GM18499 (cell line): ENCODE measurements at regions not wholly inside any gene's neighbourhood (a gene's known extent, or its start where the extent isn't known, plus 50 kb on each side); places are given as distances from the start of the nearest gene placed in this dataset.

ENCODE experiments used
- ATAC-seq: cut with Tn5 transposase; IDR thresholded peaks from one replicate; pipeline ENCODE4 v1.9.1; 2021; ENCODE audit warnings: moderate number of reproducible peaks; ENCODE audit not compliant: insufficient read depth, unreplicated experiment

DNA sequence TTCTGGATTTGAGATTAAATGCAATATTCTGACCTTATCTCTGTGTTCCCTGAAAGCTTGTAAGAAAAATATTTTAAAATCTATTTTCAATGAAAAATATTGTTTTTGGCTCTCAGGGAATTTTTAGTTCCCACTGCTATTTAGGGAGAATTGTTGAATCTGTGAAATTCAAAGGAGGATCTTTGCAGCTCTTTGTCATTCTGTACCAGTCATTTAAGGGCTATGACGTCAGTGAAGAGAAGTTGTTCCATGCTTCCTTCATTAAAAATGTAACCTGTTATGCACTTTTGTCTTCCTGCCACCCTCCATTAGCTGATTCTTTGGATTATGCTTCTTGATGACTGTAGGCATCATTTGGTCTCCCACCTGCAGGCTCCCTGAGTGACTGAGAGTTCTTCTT is 427.8 kb upstream of the C2CD4B start:
- no peak for ATAC-seq

DNA sequence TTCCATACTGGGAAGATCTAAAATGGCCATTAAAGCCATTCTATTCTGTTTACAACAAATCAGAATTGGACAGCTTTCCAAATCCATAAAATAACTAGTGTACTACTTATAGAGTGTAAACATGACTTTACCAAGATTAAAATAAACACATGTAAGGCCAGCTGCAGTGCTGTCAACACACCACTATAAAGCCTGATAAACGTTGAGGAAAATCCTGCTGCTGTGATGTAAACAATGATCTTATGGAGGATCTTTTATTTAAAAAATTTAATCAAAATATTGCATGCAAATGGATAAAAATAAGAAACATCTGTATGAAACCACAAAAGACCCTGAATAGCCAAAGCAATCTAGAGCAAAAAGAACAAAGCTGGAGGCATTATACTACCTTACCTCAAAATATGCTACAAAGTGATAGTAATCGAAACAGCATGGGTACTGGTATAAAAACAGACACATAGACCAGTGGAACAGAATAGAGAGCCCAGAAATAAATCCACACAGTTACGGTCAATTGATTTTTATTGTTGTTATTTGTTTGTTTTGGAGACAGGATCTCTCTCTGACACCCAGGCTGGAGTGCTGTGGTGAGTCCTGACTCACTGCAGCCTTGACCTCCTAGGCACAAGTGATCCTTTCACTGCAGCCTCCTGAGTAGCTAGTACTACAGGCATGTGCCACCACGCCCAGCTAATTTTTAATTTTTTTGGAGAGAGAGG is 428.8 kb upstream of the C2CD4B start:
- no peak for ATAC-seq

DNA sequence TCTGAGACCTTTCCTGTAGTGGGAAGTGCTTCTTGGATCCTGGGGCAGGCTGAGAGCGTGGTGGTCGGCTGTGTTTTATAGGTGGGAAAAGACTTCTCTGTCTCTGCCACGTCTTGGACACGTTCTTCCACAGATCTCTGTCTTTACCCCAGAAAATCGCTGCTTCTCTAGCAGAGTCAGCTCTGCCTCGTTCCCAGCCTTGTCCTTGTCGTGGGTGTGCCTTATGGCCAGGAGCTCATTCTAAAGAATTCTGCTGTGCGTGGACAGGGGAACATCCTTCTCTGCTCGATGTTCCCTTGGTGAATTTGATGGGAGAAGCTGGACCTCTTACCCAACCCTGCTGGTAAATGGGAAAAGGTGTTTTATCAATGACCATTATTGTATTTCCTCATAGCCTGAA is 433.1 kb upstream of the C2CD4B start:
- ATAC-seq = no peak

DNA sequence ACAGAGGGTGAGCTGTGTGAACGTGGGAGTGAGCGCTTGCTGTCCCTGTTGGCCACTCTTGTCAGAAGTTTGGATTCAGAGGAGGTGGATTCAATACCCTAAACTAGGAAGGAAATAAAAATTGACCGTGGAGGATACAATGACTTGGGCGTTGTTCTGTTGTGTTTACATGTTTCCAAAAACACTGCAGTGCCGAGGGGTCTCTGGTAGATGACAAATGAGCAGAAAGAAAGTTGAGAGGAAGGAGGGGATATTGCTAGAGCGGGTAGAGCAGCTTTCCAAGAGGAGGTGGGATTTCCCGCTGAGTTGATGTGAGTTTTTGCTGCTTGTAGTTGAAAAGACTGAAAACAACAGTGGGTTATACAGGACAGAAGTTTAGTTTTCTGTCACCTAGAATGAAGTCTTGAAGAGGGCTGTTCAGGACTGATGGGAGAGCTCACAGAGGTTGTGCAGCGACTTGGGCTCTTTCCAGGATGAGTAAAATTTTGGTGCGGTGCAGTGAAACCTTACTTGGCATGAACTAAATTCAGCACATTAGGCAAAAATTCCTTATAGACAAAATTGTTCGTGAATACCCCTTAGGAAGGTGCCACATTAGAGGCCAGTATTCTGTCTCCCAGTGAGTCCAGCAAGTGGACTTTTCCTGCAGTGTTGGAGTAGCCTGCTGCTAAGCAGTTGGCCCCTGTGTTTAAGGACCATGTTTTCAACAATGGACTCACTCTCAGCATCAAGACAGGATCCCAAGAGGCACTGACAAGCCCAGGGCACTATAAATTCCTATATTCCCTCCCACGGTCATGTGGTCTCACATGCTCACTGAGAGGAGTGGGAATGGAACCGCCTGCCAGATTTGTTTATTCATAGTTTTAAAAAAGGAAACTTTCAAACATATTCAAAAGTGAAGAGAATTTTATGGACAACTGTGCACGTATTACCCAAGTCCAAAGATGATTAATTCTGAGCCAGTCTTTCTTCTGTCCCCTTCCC is 435.0 kb upstream of the C2CD4B start:
- no peak for ATAC-seq

DNA sequence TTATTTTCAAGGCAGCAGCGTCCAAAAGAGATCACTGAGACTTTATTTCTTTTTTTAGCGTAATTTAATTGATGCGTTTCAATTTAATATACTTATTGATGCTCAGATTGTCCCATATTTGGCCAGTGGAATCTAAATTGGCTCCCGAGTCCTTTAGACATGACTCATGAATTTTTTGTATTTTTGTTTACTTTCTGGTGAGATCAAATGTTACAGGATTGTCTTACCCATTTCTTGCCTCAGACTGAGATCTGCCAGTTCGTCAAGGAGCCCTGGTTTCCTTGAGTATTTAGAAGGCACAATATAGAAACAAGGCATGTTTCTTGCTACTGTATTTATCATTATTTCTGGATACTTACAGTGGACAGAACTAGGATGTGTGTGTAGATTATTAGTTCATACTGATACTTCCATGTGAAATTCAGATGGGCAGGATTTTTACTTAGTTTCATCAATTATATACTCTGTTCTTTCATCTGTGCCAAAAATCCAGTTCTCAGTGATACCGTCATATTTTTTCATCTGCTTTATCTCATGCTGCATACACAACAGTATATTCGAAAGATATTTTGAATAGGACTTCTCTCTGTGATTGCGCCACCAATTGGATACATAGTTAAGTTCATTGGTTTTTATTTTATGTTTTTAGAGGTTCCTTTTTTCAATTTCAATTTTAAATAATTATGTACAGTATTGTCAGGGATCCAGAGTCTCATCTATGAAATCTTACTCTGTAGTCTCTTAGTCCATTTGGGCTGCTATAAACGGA is 436.9 kb upstream of the C2CD4B start:
- no peak for ATAC-seq

DNA sequence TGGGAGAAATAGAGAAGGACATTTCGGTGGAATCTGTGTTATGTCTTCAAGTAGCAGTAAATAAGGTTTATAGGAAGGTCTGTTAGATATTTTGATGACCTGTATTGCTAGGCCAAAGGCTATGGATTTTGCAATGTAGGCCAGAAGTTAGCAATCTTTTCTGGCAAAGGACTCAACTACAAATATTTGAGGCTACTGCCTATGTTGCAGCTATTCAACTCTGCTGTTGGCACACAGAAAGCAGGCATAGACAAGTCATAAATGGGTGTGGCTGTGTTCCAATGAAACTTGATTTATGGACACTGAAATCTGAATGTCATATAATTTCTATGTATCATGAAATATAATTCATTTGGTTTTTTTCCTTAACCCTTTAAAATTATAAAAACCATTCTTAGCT is 438.7 kb upstream of the C2CD4B start:
- ATAC-seq = no peak

DNA sequence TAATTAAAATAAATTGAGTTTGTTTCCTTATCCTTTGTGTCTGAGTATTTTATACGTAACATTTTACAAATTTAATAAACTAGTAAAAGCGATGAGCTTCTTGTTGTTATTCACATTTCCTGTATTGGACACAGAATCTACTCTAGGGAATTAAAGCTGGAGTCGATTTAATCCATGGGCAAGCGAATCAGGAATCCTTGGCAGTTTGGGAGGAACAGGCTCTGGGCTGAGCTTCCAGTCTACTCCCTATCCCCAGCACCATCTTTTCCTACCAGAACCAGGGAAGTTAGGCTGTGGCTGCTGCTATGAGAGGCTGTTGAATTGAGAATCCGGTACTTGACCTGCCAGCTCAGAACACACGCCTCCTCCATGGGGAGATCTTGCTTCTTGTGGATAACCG is 437.3 kb upstream of the TPM1 start:
- ATAC-seq = no peak

DNA sequence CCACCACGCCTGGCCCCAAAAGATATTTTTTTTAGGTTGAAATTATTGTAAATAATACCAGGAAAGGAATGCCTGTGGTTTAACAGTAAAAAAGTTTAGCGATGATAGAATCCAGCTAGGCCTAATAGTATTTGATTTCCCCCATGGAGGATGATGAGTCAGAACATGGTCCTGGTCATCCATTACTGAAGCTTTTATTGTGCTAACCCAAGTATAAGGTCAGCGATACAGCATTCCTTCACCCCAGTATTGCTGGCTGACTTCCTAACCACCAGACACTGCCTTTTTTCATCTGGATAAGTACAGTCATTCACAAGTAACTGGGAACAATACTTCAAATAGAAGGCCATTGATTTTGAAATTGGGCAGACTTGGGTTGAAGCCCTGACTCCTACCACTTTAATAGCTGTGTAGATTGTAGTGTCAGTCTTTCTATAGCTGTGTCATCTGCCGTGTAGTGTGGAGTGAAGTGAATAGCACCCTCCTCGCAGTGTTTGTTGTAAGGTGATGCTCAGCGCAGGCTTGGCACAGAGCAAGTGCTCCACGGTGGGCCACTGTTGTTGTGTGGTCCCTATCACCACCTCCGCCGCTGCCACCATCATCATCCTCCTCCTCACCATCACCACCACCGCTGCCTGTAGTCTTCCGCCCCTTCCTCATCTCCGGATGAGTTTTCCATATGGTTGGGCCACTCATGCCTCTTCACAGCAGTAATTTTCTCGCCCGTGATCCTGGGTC is 436.0 kb upstream of the TPM1 start:
- no peak for ATAC-seq

DNA sequence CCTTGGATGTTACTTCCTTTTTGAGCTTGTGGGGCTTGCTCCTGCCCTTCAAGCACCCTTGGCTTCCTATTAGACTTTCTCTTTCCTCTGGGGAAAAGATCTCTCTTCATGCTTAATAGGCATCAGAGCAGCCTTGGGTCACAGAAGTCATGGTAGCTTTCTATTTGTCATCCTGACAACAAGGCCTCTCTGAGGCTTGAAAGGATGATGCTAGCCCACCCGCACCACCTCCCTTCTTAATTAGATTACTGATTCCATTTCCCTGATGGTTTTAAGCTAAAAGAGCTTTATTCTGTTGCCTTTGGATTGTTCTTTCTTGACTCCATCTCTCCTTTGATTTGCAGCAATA is 435.5 kb upstream of the TPM1 start:
- ATAC-seq = no peak

DNA sequence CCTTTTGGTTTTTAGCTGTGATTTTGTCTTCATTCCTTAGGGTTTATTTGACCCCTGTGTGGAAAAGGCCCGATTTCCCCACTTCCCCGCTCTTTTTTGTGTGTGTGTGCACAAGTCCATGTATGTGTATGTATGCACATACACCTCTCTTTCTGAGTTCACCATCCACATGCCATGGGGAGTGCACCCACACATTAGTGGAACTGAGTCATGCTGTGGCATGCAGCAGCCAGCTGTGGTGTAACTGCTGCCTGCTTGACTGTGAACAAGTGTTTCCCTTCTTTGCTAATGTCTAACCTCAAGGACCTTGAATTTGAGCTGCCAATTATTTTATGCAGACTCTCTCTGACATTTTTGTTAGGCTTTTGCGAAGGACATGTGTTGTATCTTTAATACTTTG is 434.9 kb upstream of the TPM1 start:
- ATAC-seq = no peak

DNA sequence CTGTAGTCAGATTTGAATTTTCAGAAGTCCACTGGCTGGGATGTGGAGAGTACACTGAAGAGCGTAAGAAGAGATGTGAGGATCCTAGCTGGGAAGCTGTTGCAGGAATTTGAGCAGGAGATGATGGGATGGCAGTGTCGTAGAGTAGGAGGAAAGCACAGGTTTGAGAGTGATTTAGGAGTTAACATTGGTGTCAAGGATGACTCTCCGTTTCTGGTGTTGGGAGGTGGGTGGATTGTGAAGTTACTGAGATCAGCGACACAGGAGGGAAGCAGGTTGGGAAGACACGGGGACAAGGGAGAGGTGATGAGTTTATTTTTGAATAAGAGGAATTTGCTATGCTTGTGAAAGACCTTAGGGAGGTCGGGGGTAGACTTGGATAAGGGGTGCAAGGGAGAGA is 434.2 kb upstream of the TPM1 start:
- ATAC-seq = no peak

DNA sequence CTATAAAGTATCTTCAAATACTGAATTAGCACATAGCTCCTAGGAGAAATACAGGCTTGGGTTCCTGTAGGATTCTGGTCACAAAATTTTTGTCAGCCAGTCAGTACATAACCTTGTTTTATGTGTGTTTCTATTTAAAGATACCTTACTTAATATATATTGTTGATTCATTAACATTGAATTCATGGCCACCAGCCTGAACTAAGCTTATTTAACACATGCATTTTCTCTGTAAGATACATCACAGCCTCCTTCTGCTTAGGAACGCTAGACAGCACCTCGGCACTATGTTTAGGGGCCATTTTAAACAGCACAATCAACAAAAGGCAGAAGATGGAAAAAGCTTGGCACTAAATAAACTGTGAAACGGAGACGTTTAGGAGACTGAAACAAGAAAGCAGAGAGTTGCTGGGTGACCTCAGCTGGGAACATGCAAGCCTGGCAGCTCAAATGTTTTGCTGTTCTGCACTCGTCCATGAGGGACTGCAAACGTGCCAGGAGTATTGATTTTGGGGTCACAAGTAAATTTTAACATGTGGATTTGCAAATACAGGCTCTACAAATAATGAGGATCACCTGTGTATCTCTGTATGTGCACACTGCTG is 432.2 kb upstream of the TPM1 start:
- no peak for ATAC-seq

DNA sequence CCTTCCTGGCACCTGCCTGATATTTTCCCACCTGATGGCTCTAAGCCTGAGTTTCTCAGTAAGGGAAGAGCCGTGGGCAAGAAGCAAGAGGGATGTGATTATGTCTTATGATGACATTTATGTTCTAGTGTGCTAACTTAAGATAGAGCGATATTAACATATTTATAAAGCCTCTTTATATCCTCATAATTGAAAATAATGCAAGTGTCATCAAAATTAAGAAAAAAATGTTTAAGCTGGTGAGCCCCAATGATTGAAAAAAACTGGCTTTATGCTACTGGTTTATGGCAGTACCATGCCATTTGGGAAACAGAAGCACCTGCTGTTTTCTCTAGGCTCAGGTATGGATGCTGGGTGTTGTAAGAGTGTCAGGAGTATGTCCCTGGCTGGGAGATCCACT is 431.5 kb upstream of the TPM1 start:
- no peak for ATAC-seq

DNA sequence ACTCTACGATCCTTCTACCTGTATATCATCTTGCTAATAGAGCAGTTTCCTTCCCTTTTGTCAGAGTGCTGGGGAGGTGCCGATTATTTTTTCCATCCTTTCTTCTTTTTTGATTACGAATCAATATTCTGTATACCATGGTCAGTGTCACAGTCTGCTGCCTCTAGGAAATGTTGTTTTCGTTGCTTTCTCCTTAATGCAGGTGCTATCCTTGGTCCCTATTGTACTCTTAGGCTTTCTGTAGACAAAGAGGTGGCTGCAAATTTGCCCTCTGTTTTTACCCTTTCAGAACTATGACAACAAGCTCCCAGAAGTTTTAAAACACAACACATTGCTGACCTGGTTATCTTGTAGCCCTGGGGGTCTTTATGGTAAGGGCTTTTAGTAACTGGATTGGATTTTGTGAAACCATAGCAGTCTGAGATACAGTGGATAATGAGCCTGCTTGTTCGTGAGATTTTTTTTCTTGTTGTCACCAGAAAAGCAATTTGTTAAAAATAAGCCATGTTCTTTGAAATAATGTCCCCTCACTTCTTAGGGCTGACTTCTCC is 430.3 kb upstream of the TPM1 start:
- ATAC-seq = no peak

DNA sequence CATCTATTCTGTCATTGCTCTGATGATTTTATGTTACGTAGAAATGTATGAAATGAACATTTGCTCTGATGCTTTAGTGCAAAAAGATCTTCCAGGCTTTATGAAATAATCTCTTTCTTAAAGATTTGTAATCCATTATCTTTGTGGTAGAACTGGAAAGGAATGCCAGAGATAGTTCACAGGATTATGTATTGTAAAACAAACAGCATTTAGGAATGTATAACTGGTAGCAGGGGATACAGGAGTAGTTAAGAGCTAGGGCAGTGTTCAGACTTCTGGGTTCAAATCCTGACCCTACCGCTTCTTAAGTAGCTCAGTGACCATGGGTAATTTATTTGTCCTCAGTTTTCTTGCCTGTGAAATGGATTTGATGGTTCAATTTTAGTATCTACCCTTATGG is 429.8 kb upstream of the TPM1 start:
- ATAC-seq = no peak

DNA sequence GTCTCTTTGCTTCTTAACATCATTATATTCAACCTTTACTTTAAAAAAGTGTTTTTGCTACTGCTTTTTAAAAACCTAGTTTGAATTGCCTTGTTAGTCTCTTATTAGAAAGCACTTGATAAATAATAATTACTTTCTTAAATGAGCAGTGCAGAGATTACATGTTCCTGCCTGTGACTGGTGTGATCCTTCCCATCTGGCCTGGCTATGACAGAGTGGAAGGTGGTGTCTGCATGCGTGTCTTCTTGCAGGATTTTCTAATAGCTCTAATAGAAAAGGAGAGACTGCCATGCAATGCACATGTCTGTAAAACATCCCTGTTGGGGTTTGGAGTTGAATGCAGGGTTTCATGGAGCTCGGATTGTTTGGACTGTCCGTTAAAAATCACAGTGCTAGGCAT is 425.8 kb upstream of the TPM1 start:
- no peak for ATAC-seq

DNA sequence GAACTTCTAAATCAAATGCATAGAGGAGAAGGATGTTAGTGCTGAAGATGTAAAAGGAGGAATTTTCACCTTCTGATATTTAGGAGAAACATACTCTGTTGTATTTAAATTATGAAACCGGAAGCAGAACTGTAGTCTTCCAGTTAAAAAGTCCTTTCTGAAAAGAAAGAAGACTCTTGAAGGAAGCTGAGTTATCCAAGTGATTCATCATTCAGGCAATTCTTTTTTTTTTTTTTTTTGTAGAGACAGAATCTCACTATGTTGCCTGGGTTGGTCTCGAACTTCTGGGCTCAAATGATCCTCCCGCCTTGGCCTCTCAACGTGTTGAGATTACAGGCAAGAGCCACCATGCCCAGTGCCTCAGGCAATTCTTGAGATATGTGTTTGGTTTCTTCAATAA is 424.8 kb upstream of the TPM1 start:
- no peak for ATAC-seq

DNA sequence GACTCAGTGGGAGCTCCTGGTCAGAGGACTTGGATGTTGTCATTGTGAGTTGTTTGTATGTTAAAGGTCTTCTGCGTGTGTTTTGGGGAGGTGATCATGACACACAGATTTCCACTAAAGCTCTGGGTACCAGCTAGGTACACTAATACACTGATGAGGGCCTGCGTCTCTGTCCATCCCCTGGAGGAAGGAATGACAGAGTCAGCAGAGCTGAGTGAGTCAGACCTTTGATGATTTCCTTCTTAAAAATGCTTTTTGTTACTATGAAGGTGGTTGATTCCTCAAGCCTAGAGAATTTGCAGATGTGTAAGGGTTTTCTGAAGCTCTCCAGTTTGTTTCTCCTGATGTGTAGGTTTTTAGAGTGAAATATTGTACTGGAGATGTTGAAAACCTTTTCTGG is 424.1 kb upstream of the TPM1 start:
- ATAC-seq = no peak

DNA sequence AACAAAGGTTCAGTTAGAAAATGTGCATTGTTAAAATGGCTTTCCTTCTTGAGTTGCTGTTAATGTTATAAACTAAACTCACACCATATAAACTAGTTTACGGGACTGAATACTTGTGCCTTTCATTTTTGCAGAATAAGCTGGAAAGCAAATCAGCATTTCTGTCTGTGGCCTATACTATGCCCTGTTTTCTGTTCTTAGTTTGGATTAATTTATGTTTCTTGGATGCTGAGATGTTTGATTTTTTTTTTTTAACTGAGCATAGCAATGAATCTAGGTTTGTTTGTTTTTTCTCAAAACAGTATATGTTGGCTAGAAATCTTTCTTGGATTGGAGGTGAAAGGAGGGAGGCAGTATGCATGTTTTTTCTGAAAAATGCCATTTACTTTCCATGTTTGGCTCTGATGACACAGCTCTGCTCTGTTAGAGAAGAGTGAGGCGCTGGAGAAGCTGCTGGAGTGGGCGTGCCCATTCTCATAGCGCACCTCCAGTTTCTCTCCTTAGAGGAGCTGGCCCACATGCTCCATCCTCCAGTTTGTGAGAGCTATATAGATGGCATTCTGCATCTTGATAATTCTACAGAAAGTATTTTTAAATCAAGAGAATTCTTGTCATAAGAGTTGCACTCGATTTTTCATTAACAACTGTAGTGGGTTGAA is 423.6 kb upstream of the TPM1 start:
- ATAC-seq = no peak
